Ishikawa (cell line): ENCODE measurements at regions not wholly inside any gene's neighbourhood (a gene's known extent, or its start where the extent isn't known, plus 50 kb on each side); places are given as distances from the start of the nearest gene placed in this dataset.

ENCODE experiments used
- CEBPB ChIP-seq: IDR thresholded peaks from 2 replicates; pipeline ENCODE4 v1.6.1; 2012
- CREB1 ChIP-seq: IDR thresholded peaks from 2 replicates; pipeline ENCODE4 v1.6.1; 2012; ENCODE audit warnings: low read depth
- EGR1 ChIP-seq: IDR thresholded peaks from 2 replicates; pipeline ENCODE4 v1.6.1; 2012
- EP300 ChIP-seq: IDR thresholded peaks from 2 replicates; pipeline ENCODE4 v1.6.1; 2012; ENCODE audit warnings: borderline replicate concordance
- FOXM1 ChIP-seq: IDR thresholded peaks from 2 replicates; pipeline ENCODE4 v1.6.1; 2012; ENCODE audit warnings: low read depth, borderline replicate concordance
- NFIC ChIP-seq: IDR thresholded peaks from 2 replicates; pipeline ENCODE4 v1.6.1; 2012
- RAD21 ChIP-seq: IDR thresholded peaks from 2 replicates; pipeline ENCODE4 v1.6.1; 2012; ENCODE audit warnings: low read depth
- REST ChIP-seq: IDR thresholded peaks from 2 replicates; pipeline ENCODE4 v1.6.1; 2012; ENCODE audit warnings: low read depth, mild to moderate bottlenecking
- TAF1 ChIP-seq: IDR thresholded peaks from 2 replicates; pipeline ENCODE4 v1.6.1; 2012; ENCODE audit warnings: low read depth, mild to moderate bottlenecking
- TCF12 ChIP-seq: IDR thresholded peaks from 2 replicates; pipeline ENCODE4 v1.6.1; 2012; ENCODE audit warnings: low read depth
- TEAD4 ChIP-seq: IDR thresholded peaks from 2 replicates; pipeline ENCODE4 v1.6.1; 2012
- YY1 ChIP-seq: IDR thresholded peaks from 2 replicates; pipeline ENCODE4 v1.6.1; 2012; ENCODE audit warnings: low read depth
- ZBTB7A ChIP-seq: IDR thresholded peaks from 2 replicates; pipeline ENCODE4 v1.6.1; 2012; ENCODE audit warnings: low read depth
- TF ChIP-seq, protein P1 (sequence below): IDR thresholded peaks from 2 replicates; pipeline ENCODE4 v1.6.1; 2012
- TF ChIP-seq, protein P2 (sequence below): IDR thresholded peaks from 2 replicates; pipeline ENCODE4 v1.6.1; 2012

GRCh38 chr1:166490437-166490991 lies 323.7 kb upstream of the FAM78B start:
- no peak for TF ChIP-seq NFIC
- no peak for TF ChIP-seq EP300
- TF ChIP-seq RAD21 = no peak
- TF ChIP-seq EGR1 = no peak

- TF ChIP-seq FOXM1 (no peak), CEBPB (no peak), CREB1 (no peak), TAF1 (no peak), TEAD4 (no peak), ZBTB7A (no peak), EGR1 (no peak)
- TF ChIP-seq, protein P1, sequence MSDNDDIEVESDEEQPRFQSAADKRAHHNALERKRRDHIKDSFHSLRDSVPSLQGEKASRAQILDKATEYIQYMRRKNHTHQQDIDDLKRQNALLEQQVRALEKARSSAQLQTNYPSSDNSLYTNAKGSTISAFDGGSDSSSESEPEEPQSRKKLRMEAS = no peak
Measured at GRCh38 chr1:166507347-166507746, 331.9 kb upstream of the POGK start.

GRCh38 chr1:166511761-166512160 lies 327.5 kb upstream of the POGK start:
- TF ChIP-seq, protein P1 = no peak
- no peak for TF ChIP-seq TEAD4
- TF ChIP-seq NFIC = no peak
- no peak for TF ChIP-seq EGR1
- TF ChIP-seq REST = no peak
- no peak for TF ChIP-seq FOXM1

- TF ChIP-seq YY1 (no peak), RAD21 (no peak), CEBPB (no peak), TEAD4 (no peak), EGR1 (no peak), TCF12 (no peak), REST (no peak), EP300 (no peak), NFIC (no peak), CREB1 (no peak), FOXM1 (no peak), TAF1 (no peak)
- TF ChIP-seq, protein P2, sequence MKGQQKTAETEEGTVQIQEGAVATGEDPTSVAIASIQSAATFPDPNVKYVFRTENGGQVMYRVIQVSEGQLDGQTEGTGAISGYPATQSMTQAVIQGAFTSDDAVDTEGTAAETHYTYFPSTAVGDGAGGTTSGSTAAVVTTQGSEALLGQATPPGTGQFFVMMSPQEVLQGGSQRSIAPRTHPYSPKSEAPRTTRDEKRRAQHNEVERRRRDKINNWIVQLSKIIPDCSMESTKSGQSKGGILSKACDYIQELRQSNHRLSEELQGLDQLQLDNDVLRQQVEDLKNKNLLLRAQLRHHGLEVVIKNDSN = no peak
- TF ChIP-seq, protein P1 = no peak
Measured at GRCh38 chr1:166514067-166514466, 325.2 kb upstream of the POGK start.

GRCh38 chr1:166527752-166528151 lies 311.5 kb upstream of the POGK start:
- TF ChIP-seq CEBPB = no peak
- no peak for TF ChIP-seq YY1
- no peak for TF ChIP-seq REST
- TF ChIP-seq, protein P2 = no peak
- TF ChIP-seq CREB1 = no peak
- no peak for TF ChIP-seq TCF12
- TF ChIP-seq TEAD4 = no peak
